H1 (cell line): ENCODE measurements at regions not wholly inside any gene's neighbourhood (a gene's known extent, or its start where the extent isn't known, plus 50 kb on each side); places are given as distances from the start of the nearest gene placed in this dataset.

Experiments used
- CTCF ChIA-PET: fragments of 300-600 bp; sonication (Branson Sonifier 250); formaldehyde crosslinking; loops from one replicate; lab custom pipeline; 2021; ENCODE audit not compliant: partially characterized antibody; lab: Charles Lee
- POLR2A ChIA-PET: fragments of 300-600 bp; sonication (Branson Sonifier 250); formaldehyde crosslinking; loops from one replicate; lab custom pipeline; 2021; ENCODE audit warnings: inconsistent platforms; ENCODE audit not compliant: partially characterized antibody; lab: Charles Lee
- DNase-seq, 2 experiments: peaks; one replicate each; pipeline versions ENCODE4 v3.0.0 to v3.0.0-alpha.2; 2010 to 2022; ENCODE audit warnings: low spot score in 2 of 2, low read depth in 1 of 2, mixed read lengths in 1 of 2
- FAIRE-seq: peaks from 2 replicates; lab custom pipeline; 2011; peaks lifted over from hg19 to GRCh38; lab: Jason Lieb, UNC
- H2AFZ ChIP-seq: 2 replicates; pipeline ENCODE4 v1.8.1; 2012; ENCODE audit warnings: low read length, inconsistent platforms
- H2AK5ac ChIP-seq: 2 replicates; pipeline ENCODE4 v1.6.1; 2013; ENCODE audit warnings: low read depth, low read length
- H2BK120ac ChIP-seq: replicated peaks from 2 replicates; pipeline ENCODE3; 2013; ENCODE audit warnings: low read depth, low read length, inconsistent platforms
- H2BK12ac ChIP-seq: 2 replicates; pipeline ENCODE4 v1.6.1; 2013; ENCODE audit warnings: low read depth, low read length
- H2BK15ac ChIP-seq: 2 replicates; pipeline ENCODE4 v1.6.1; 2013; ENCODE audit warnings: low read length
- H2BK20ac ChIP-seq: 2 replicates; pipeline ENCODE4 v1.6.1; 2013; ENCODE audit warnings: low read length
- H2BK5ac ChIP-seq: 2 replicates; pipeline ENCODE4 v1.6.1; 2013; ENCODE audit warnings: low read depth, low read length
- H3K14ac ChIP-seq: 2 replicates; pipeline ENCODE4 v1.6.1; 2013; ENCODE audit warnings: inconsistent platforms; ENCODE audit not compliant: insufficient read length
- H3K18ac ChIP-seq: 2 replicates; pipeline ENCODE4 v1.6.1; 2013; ENCODE audit warnings: low read length; ENCODE audit errors: extremely low read depth
- H3K23ac ChIP-seq: 2 replicates; pipeline ENCODE4 v1.6.1; 2013; ENCODE audit warnings: inconsistent platforms; ENCODE audit not compliant: insufficient read length
- H3K23me2 ChIP-seq: 2 replicates; pipeline ENCODE4 v1.6.1; 2013; ENCODE audit warnings: low read depth, low read length
- H3K27ac ChIP-seq: 2 replicates; pipeline ENCODE4 v1.6.1; 2011; ENCODE audit warnings: low read depth, low read length, inconsistent platforms
- H3K27me3 ChIP-seq, 4 experiments: replicated peaks in 1 of 4; 1 replicate in 1 of 4; 2 replicates in 3 of 4; pipeline versions ENCODE4 v1.6.1 to v1.8.1; 2011 to 2013; ENCODE audit warnings: low read length in 3 of 4, mild to moderate bottlenecking in 3 of 4, inconsistent platforms in 2 of 4, mixed read lengths in 2 of 4, moderate library complexity in 1 of 4; ENCODE audit not compliant: control insufficient read depth in 3 of 4, insufficient read depth in 3 of 4; ENCODE audit errors: extremely low read depth in 1 of 4
- H3K36me3 ChIP-seq, 4 experiments: 2 replicates each; pipeline versions ENCODE4 v1.6.1 to v1.8.1; 2011 to 2013; ENCODE audit warnings: mild to moderate bottlenecking in 4 of 4, low read length in 3 of 4, moderate library complexity in 2 of 4, control low read depth in 1 of 4, inconsistent platforms in 1 of 4; ENCODE audit not compliant: insufficient read depth in 4 of 4, control insufficient read depth in 2 of 4
- H3K4ac ChIP-seq: replicated peaks from 2 replicates; pipeline ENCODE3; 2013; ENCODE audit warnings: low read length, low read depth, mixed read lengths, inconsistent platforms; ENCODE audit not compliant: insufficient read length
- H3K4me1 ChIP-seq, 4 experiments: replicated peaks in 1 of 4; 1 replicate in 1 of 4; 2 replicates in 3 of 4; pipeline versions ENCODE4 v1.6.1 to v1.8.1; 2011 to 2013; ENCODE audit warnings: low read length in 3 of 4, inconsistent platforms in 2 of 4, mixed read lengths in 1 of 4; ENCODE audit not compliant: insufficient read depth in 4 of 4, control insufficient read depth in 3 of 4
- H3K4me2 ChIP-seq, 2 experiments: 2 replicates each; pipeline versions ENCODE4 v1.6.1 to v1.8.1; 2011 to 2013; ENCODE audit warnings: low read depth in 2 of 2, low read length in 2 of 2, control low read depth in 1 of 2, inconsistent platforms in 1 of 2, mild to moderate bottlenecking in 1 of 2; ENCODE audit not compliant: insufficient read depth in 1 of 2
- H3K4me3 ChIP-seq, 4 experiments: fragments of 200-600, 300-600 bp in 1 of 4; sonication (generic), shearing (Covaris generic), sonication (Bioruptor Twin) in 1 of 4; 2 replicates each; pipeline versions ENCODE4 v1.5.1 to v1.8.1; 2011 to 2016; ENCODE audit warnings: low read length in 4 of 4, low read depth in 3 of 4, control low read depth in 2 of 4, inconsistent platforms in 2 of 4, mild to moderate bottlenecking in 2 of 4, mixed read lengths in 1 of 4, moderate library complexity in 1 of 4; ENCODE audit not compliant: insufficient read depth in 2 of 4; ENCODE audit errors: extremely low read depth in 1 of 4
- H3K56ac ChIP-seq: replicated peaks from 2 replicates; pipeline ENCODE3; 2013; ENCODE audit warnings: low read depth, mild to moderate bottlenecking, mixed read lengths, low read length, inconsistent platforms; ENCODE audit not compliant: insufficient read length
- H3K79me1 ChIP-seq: 2 replicates; pipeline ENCODE4 v1.6.1; 2013; ENCODE audit warnings: low read depth, low read length, control low read depth
- H3K79me2 ChIP-seq, 2 experiments: 2 replicates each; pipeline versions ENCODE4 v1.6.1 to v1.8.1; 2012 to 2013; ENCODE audit warnings: low read length in 2 of 2, mild to moderate bottlenecking in 2 of 2, inconsistent platforms in 1 of 2; ENCODE audit not compliant: insufficient read depth in 2 of 2, control insufficient read depth in 1 of 2
- H3K9ac ChIP-seq, 4 experiments: replicated peaks in 1 of 4; 1 replicate in 1 of 4; 2 replicates in 3 of 4; pipeline versions ENCODE4 v1.6.1 to v1.8.1; 2011 to 2013; ENCODE audit warnings: low read depth in 3 of 4, low read length in 3 of 4, control low read depth in 2 of 4, mild to moderate bottlenecking in 2 of 4, moderate library complexity in 2 of 4, inconsistent platforms in 1 of 4; ENCODE audit errors: extremely low read depth in 1 of 4
- H3K9me3 ChIP-seq, 2 experiments: 2 replicates each; pipeline versions ENCODE4 v1.6.1 to v1.8.1; 2012 to 2013; ENCODE audit warnings: mild to moderate bottlenecking in 2 of 2, moderate library complexity in 2 of 2, control low read depth in 1 of 2, inconsistent platforms in 1 of 2, low read depth in 1 of 2, low read length in 1 of 2, mixed read lengths in 1 of 2; ENCODE audit not compliant: insufficient read depth in 2 of 2
- H4K20me1 ChIP-seq, 2 experiments: replicated peaks in 1 of 2; 2 replicates each; pipeline versions ENCODE3 to v1.8.1; 2011 to 2013; ENCODE audit warnings: inconsistent platforms in 2 of 2, low read length in 2 of 2, mild to moderate bottlenecking in 1 of 2; ENCODE audit not compliant: insufficient read depth in 2 of 2, control insufficient read depth in 1 of 2
- H4K5ac ChIP-seq: 2 replicates; pipeline ENCODE4 v1.6.1; 2013; ENCODE audit warnings: low read length, low read depth, mixed read lengths, inconsistent platforms; ENCODE audit not compliant: insufficient read length
- H4K8ac ChIP-seq: 2 replicates; pipeline ENCODE4 v1.8.0; 2013; ENCODE audit warnings: mild to moderate bottlenecking, moderate library complexity, low read length, inconsistent platforms; ENCODE audit not compliant: insufficient read depth; ENCODE audit errors: extremely low read depth
- H4K91ac ChIP-seq: replicated peaks from 2 replicates; pipeline ENCODE3; 2013; ENCODE audit warnings: low read length, mixed read lengths, inconsistent platforms; ENCODE audit not compliant: insufficient read length
- ATF3 ChIP-seq: IDR thresholded peaks from 2 replicates; pipeline ENCODE4 v1.6.1; 2011; ENCODE audit warnings: low read depth, mild to moderate bottlenecking, low read length; ENCODE audit not compliant: insufficient read depth
- CHD2 ChIP-seq: IDR thresholded peaks from 2 replicates; pipeline ENCODE4 v1.6.1; 2012; ENCODE audit warnings: low read length, improper control_type of control experiment
- CTBP2 ChIP-seq: IDR thresholded peaks from 2 replicates; pipeline ENCODE4 v1.7.0; 2011; ENCODE audit warnings: borderline replicate concordance, mild to moderate bottlenecking, moderate library complexity, mixed read lengths, low read length; ENCODE audit not compliant: insufficient read depth, insufficient read length
- GABPA ChIP-seq: IDR thresholded peaks from 2 replicates; pipeline ENCODE4 v1.6.1; 2011; ENCODE audit warnings: mild to moderate bottlenecking, low read length, moderate library complexity, borderline replicate concordance; ENCODE audit not compliant: insufficient read depth
- HDAC2 ChIP-seq, 2 experiments: fragments of 300-600 bp in 1 of 2; sonication (generic) in 1 of 2; IDR thresholded peaks; 2 replicates each; pipeline ENCODE4 v1.6.1; 2011 to 2012; ENCODE audit warnings: low read depth in 2 of 2, low read length in 2 of 2, mild to moderate bottlenecking in 2 of 2, moderate library complexity in 2 of 2, borderline replicate concordance in 1 of 2, inconsistent platforms in 1 of 2
- JUN ChIP-seq: IDR thresholded peaks from 2 replicates; pipeline ENCODE4 v1.6.1; 2011; ENCODE audit warnings: low read depth, mild to moderate bottlenecking, improper control_type of control experiment, low read length
- POLR2AphosphoS5 ChIP-seq: IDR thresholded peaks from 2 replicates; pipeline ENCODE4 v1.6.1; 2011; ENCODE audit warnings: low read depth, low read length
- RNF2 ChIP-seq: fragments of 200-900, 300-1000 bp; sonication (generic); IDR thresholded peaks from 2 replicates; pipeline ENCODE4 v1.7.1; 2016; ENCODE audit warnings: borderline replicate concordance, low read depth, mild to moderate bottlenecking, antibody characterized with exemption, low read length; ENCODE audit not compliant: poor library complexity, severe bottlenecking; ENCODE audit errors: missing control alignments
- SIN3A ChIP-seq, 2 experiments: IDR thresholded peaks in 1 of 2; conservative IDR thresholded peaks in 1 of 2; 2 replicates each; pipeline ENCODE4 v1.6.1; 2011 to 2012; ENCODE audit warnings: low read length in 2 of 2, improper control_type of control experiment in 1 of 2, low read depth in 1 of 2, mild to moderate bottlenecking in 1 of 2
- SP4 ChIP-seq: IDR thresholded peaks from 2 replicates; pipeline ENCODE4 v1.6.1; 2012; ENCODE audit warnings: low read length, inconsistent platforms
- TEAD4 ChIP-seq: IDR thresholded peaks from 2 replicates; pipeline ENCODE4 v1.6.1; 2012; ENCODE audit warnings: low read depth, low read length, inconsistent platforms, mixed read lengths
- WGBS, 2 experiments: shearing (Covaris generic) in 1 of 2; methylation state at CpG; one replicate each; pipeline versions ENCODE4 v1.1.6 to v1.1.7; 2013 to 2015; ENCODE audit warnings: low lambda C conversion rate in 2 of 2, mixed read lengths in 2 of 2, inconsistent platforms in 1 of 2, low coverage in 1 of 2, missing lambda C conversion rate in 1 of 2; ENCODE audit not compliant: insufficient replicate concordance in 2 of 2, insufficient coverage in 1 of 2, insufficient read length in 1 of 2; ENCODE audit errors: extremely low coverage in 1 of 2, missing lambda C conversion rate in 1 of 2; 5-methylcytosine and 5-hydroxymethylcytosine counted together

- no peak for DNase-seq
- H4K91ac ChIP-seq: no peak overlapping the region
- no peaks in the 10 kb centered on the region for H4K20me1 ChIP-seq
- H3K36me3 ChIP-seq: no peaks in the 10 kb centered on the region
- no peak overlapping the region for H3K4me3 ChIP-seq
- no peaks in the 10 kb centered on the region for H3K79me2 ChIP-seq
- 100% methylated on average over 1 of the region's 1 CpG; no CpG with 5 or more reads in 1 of the 2 experiments for WGBS, 2 experiments
- H3K9me3 ChIP-seq: no peaks in the 10 kb centered on the region
- H3K79me1 ChIP-seq: no peaks in the 10 kb centered on the region
- H3K56ac ChIP-seq: no peak overlapping the region
- no peak overlapping the region for H3K4ac ChIP-seq
- no peaks in the 10 kb centered on the region for H3K27me3 ChIP-seq
- POLR2A ChIA-PET: no interaction called here
- no peak overlapping the region for H2BK120ac ChIP-seq
- no peak overlapping the region for H3K27ac ChIP-seq
- H2BK15ac ChIP-seq: no peak overlapping the region
- no peak overlapping the region for H3K4me2 ChIP-seq
- no peak overlapping the region for H2BK5ac ChIP-seq
- H2AFZ ChIP-seq: no peak overlapping the region
- CTCF ChIA-PET: no interaction called here
- no peak overlapping the region for H4K5ac ChIP-seq
- no peak overlapping the region for H3K23ac ChIP-seq
- H2AK5ac ChIP-seq: no peak overlapping the region
- no peak for FAIRE-seq
- no peak overlapping the region for H2BK20ac ChIP-seq
- H3K23me2 ChIP-seq: no peaks in the 10 kb centered on the region
- no peak overlapping the region for H4K8ac ChIP-seq
- no peak overlapping the region for H3K18ac ChIP-seq
- no peak overlapping the region for H3K9ac ChIP-seq
- H2BK12ac ChIP-seq: no peak overlapping the region
- H3K14ac ChIP-seq: no peak overlapping the region
- H3K4me1 ChIP-seq: no peaks in the 10 kb centered on the region
- TF ChIP-seq TEAD4 (no peak), CHD2 (no peak), RNF2 (no peak), GABPA (no peak), SIN3A (conservative IDR thresholded peaks at IDR 0.05 in 1 of 2, IDR thresholded peaks at IDR 0.05 in 1 of 2; ENCODE audit: low read depth in 1 of 2, low read length in 2 of 2) (no peak), ATF3 (no peak), SP4 (no peak), CTBP2 (no peak), POLR2AphosphoS5 (no peak), HDAC2 (IDR thresholded peaks at IDR 0.05; ENCODE audit: borderline replicate concordance in 1 of 2, low read depth in 2 of 2, low read length in 2 of 2) (no peak), JUN (no peak)
Measured at GRCh38 chr15:97706059-97706458, 254.4 kb upstream of the ARRDC4 start.
